22Rv1 (cell line): ENCODE measurements at regions not wholly inside any gene's neighbourhood (a gene's known extent, or its start where the extent isn't known, plus 50 kb on each side); places are given as distances from the start of the nearest gene placed in this dataset.

Experiments
- H3K27ac ChIP-seq: fragments of 450-650 bp; 2 replicates; pipeline ENCODE4 v1.5.1; 2017
- CTCF ChIP-seq: fragments of 450-650 bp; IDR thresholded peaks from 2 replicates; pipeline ENCODE4 v1.5.1; 2017; ENCODE audit warnings: mild to moderate bottlenecking
- ZFX ChIP-seq: fragments of 450-650 bp; IDR thresholded peaks from 2 replicates; pipeline ENCODE4 v1.6.1; 2017; ENCODE audit warnings: antibody characterized with exemption, borderline replicate concordance

DNA sequence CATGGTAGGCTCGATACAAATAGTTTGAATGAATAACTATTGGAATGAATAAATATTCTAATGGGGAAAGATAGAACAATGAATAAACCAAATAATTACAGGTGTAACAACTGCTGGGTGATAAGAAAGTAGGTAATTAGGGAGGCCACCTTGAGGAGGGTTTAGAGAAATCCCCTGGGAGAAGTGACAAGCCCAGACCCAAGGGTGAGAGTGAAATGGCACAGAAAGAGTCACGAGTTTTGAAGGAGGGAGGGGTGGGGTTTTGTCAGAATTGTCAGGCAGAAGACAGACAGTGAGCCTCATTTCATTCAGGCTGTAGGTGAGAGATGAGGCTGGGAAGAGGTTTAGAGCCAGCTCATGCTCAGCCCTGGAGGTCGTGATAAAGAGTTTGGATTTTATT lies 71.6 kb upstream of the L3MBTL4 start:
- no peak for TF ChIP-seq ZFX
- TF ChIP-seq CTCF = no peak
- no peak overlapping the region for H3K27ac ChIP-seq

GRCh38 chr18:6486764-6487426 lies 72.2 kb upstream of the L3MBTL4 start:
- no peak for TF ChIP-seq ZFX
- TF ChIP-seq CTCF = no peak

GRCh38 chr18:6487968-6488367 lies 73.3 kb upstream of the L3MBTL4 start:
- TF ChIP-seq ZFX = no peak
- TF ChIP-seq CTCF = no peak
- H3K27ac ChIP-seq = no peak overlapping the region

More at GRCh38 chr18:6486764-6487426, 72.2 kb upstream of the L3MBTL4 start:
- H3K27ac ChIP-seq = no peak overlapping the region

DNA sequence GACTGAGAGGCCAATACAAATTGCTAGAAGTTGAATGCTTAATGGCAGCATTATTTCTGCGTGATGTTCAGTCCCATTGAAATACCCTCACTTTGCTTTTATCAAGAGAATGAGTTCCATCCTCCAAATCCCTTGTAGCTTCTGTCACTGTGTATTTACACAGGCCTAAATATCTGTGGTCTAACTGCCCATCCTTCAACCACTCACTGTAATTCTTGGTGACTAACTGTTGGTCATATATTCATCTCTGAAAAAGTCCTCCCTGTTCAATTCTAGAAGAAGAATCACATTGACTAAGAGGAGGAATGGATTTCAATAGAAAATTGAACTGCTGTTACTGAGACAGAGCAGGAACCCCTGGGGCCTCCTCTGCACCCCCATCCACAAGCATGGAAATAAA lies 74.2 kb upstream of the L3MBTL4 start:
- no peak for TF ChIP-seq CTCF
- TF ChIP-seq ZFX = no peak
- H3K27ac ChIP-seq = no peak overlapping the region

- no peak overlapping the region for H3K27ac ChIP-seq
- TF ChIP-seq ZFX = no peak
- no peak for TF ChIP-seq CTCF
Measured at GRCh38 chr18:6489977-6490376, 75.3 kb upstream of the L3MBTL4 start.

DNA sequence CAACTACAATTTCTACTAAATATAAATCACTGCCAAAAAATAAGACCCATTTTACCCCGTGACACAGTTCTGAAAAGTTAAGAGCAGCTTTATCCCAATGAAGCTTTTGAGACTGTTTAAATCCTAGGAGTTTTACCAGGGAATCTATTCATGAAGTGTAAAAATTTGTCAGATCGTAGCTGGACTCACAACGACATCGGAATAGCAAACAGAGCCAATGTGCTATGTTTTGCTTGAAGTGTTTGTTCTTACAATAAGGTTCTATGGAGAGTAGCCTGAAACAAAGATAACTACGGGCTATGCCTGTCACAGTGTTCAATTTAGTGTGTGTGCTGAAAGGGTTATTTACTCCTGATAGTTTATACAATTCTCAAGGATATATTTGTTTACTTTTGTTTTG lies 78.5 kb upstream of the L3MBTL4 start:
- no peak for TF ChIP-seq CTCF
- no peak overlapping the region for H3K27ac ChIP-seq

DNA sequence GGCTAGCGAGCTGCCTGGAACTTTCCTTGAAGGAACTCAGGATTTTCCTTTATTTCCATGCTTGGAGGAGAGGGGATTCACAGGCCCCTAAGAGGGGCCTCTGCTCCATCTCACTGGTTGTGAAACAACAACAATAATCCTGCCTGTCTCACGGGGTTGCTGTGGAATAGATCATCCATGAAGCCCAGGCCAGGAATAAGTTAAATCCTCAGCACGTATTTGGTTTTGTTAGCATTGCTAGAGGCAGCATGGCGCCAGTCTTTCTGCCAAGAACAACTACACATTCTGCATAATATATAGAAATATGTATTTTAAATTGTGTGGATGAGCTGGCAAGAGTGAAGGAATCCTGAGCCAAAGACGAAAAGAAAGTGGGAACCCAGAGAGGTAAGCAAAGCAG lies 80.8 kb upstream of the L3MBTL4 start:
- H3K27ac ChIP-seq = no peak overlapping the region
- TF ChIP-seq ZFX (no peak), CTCF (no peak)
